Pancreas (tissue), 10 donors: ENCODE measurements at regions not wholly inside any gene's neighbourhood (a gene's known extent, or its start where the extent isn't known, plus 50 kb on each side); places are given as distances from the start of the nearest gene placed in this dataset.

ENCODE experiments used
- ATAC-seq, 4 donors: fragments of 200-7000 bp; cut with Tn5 transposase; one replicate each; pipeline versions ENCODE4 v1.8.0 to v1.9.1; 2020; ENCODE audit warnings: mild to moderate bottlenecking in 4 of 4, moderate library complexity in 4 of 4
- DNase-seq, 6 donors: peaks; one replicate each; pipeline ENCODE4 v3.0.0-alpha.2; 2020
- FAIRE-seq: peaks from 2 replicates; lab custom pipeline; 2012; peaks lifted over from hg19 to GRCh38; lab: Jason Lieb, UNC
- H3K27ac ChIP-seq, 4 donors: fragments of 200-600 bp; sonication (generic); 1 replicate in 3 of 4; 2 replicates in 1 of 4; pipeline versions ENCODE4 v1.5.0 to v1.8.0; 2020
- H3K27me3 ChIP-seq, 4 donors: fragments of 200-600 bp; one replicate each; pipeline ENCODE4 v1.8.0; 2021
- H3K36me3 ChIP-seq, 3 donors: fragments of 200-600 bp; sonication (generic) in 1 of 3; one replicate each; pipeline versions ENCODE4 v1.5.0 to v1.8.0; 2020 to 2021
- H3K4me1 ChIP-seq, 3 donors: fragments of 200-600 bp; one replicate each; pipeline ENCODE4 v1.8.0; 2021
- H3K4me3 ChIP-seq, 4 donors: fragments of 200-600 bp; sonication (generic) in 2 of 4; one replicate each; pipeline versions ENCODE4 v1.5.0 to v1.8.0; 2020 to 2021
- H3K9me3 ChIP-seq, 4 donors: fragments of 200-600 bp; one replicate each; pipeline ENCODE4 v1.8.0; 2021
- CTCF ChIP-seq, 4 donors: fragments of 200-600 bp; sonication (generic) in 3 of 4; IDR thresholded peaks; one replicate each; pipeline versions ENCODE4 v1.5.0 to v1.8.0; 2021; ENCODE audit warnings: antibody characterized with exemption in 4 of 4
- WGBS, 2 donors: extraction: QIAGEN DNeasy Blood & Tissue Kit; methylation state at CpG; one replicate each; pipeline ENCODE4 v1.1.7; 2013; 5-methylcytosine and 5-hydroxymethylcytosine counted together
- intact Hi-C, 3 donors: fragments of 100-400 bp; cut with DNase I; formaldehyde crosslinking; loops; one replicate each; pipeline versions ENCODE4 v1.11.1 to v1.14.2; 2022
- donor health status: healthy with polysubstance abuse.
- donor health status: DM: no; HTN: no; CAD: no; lungs with moderate emphysema.
- donor health status: DM: no; HTN: no; CAD: no.
- donor health status: control.
- donor health status: control.
- donor health status: Bipolar disorder and iron deficiency.
- donor health status: DM: yes; HTN: yes; CAD: no.
- donor health status: DM: no; HTN: no; CAD: no.
- donor health status: DM: no; HTN: no; CAD: no.
- donor health status: DM: yes; HTN: yes; CAD: no.

- WGBS, 2 donors: 82 to 88% methylated on average over 6 of the region's 6 CpGs
- TF ChIP-seq CTCF (IDR thresholded peaks at IDR 0.05): no peak
- no peak overlapping the region for H3K4me3 ChIP-seq
- FAIRE-seq (no peak), ATAC-seq (peak in 2 of 4 donors; percentile 36 to 43), DNase-seq (no peak)
- no peaks in the 10 kb centered on the region for H3K36me3 ChIP-seq
- intact Hi-C loops: no loop called here
- peaks cover 0 to 34% (median 0%) of the 10 kb centered on the region in 3 donors for H3K4me1 ChIP-seq
- H3K9me3 ChIP-seq: no peaks in the 10 kb centered on the region
- H3K27me3 ChIP-seq: no peaks in the 10 kb centered on the region
- H3K27ac ChIP-seq: no peak overlapping the region
Observed at GRCh38 chr20:19915111-19915798, 101.9 kb upstream of the NAA20 start.

GRCh38 chr20:19916531-19917485, 100.4 kb upstream of the NAA20 start:
- FAIRE-seq: no peak
- WGBS, 2 donors: 68 to 70% methylated on average over 12 of the region's 12 CpGs
- no peak for TF ChIP-seq CTCF (IDR thresholded peaks at IDR 0.05)

GRCh38 chr20:19918965-19919329, 98.2 kb upstream of the NAA20 start:
- intact Hi-C loops: no loop called here
- no peak for TF ChIP-seq CTCF (IDR thresholded peaks at IDR 0.05)
- DNase-seq (no peak), FAIRE-seq (no peak), ATAC-seq (no peak)
- Histone ChIP-seq H3K27me3 (no peaks in the 10 kb centered on the region), H3K9me3 (no peaks in the 10 kb centered on the region), H3K4me1 (peaks cover 0 to 19% (median 0%) of the 10 kb centered on the region in 3 donors), H3K27ac (no peak overlapping the region), H3K36me3 (no peaks in the 10 kb centered on the region), H3K4me3 (no peak overlapping the region)
- 85 to 87% methylated on average over 5 of the region's 5 CpGs for WGBS, 2 donors

More at GRCh38 chr20:19916531-19917485, 100.4 kb upstream of the NAA20 start:
- Histone ChIP-seq H3K4me3 (no peak overlapping the region), H3K4me1 (peaks cover 0 to 22% (median 0%) of the 10 kb centered on the region in 3 donors), H3K27me3 (no peaks in the 10 kb centered on the region), H3K36me3 (no peaks in the 10 kb centered on the region), H3K9me3 (no peaks in the 10 kb centered on the region), H3K27ac (no peak overlapping the region)
- DNase-seq (peak in 1 of 6 donors; percentile 23), ATAC-seq (peak; percentile 39 to 76 (median 64))
- intact Hi-C loops: no loop called here

- Histone ChIP-seq H3K36me3 (no peaks in the 10 kb centered on the region), H3K27me3 (no peaks in the 10 kb centered on the region), H3K9me3 (no peaks in the 10 kb centered on the region), H3K27ac (no peak overlapping the region), H3K4me3 (no peak overlapping the region), H3K4me1 (peaks cover 0 to 11% (median 0%) of the 10 kb centered on the region in 3 donors)
- FAIRE-seq: no peak
- WGBS, 2 donors: 73 to 77% methylated on average over 14 of the region's 14 CpGs
- no peak for DNase-seq
- ATAC-seq: peak in 2 of 4 donors; percentile 20 to 26
- no peak for TF ChIP-seq CTCF (IDR thresholded peaks at IDR 0.05)
- intact Hi-C loops: no loop called here
Observed at GRCh38 chr20:19920381-19921138, 96.6 kb upstream of the NAA20 start.
